ENCODE measurements at regions not wholly inside any gene's neighbourhood (a gene's known extent, or its start where the extent isn't known, plus 50 kb on each side); places are given as distances from the start of the nearest gene placed in this dataset.

DNA sequence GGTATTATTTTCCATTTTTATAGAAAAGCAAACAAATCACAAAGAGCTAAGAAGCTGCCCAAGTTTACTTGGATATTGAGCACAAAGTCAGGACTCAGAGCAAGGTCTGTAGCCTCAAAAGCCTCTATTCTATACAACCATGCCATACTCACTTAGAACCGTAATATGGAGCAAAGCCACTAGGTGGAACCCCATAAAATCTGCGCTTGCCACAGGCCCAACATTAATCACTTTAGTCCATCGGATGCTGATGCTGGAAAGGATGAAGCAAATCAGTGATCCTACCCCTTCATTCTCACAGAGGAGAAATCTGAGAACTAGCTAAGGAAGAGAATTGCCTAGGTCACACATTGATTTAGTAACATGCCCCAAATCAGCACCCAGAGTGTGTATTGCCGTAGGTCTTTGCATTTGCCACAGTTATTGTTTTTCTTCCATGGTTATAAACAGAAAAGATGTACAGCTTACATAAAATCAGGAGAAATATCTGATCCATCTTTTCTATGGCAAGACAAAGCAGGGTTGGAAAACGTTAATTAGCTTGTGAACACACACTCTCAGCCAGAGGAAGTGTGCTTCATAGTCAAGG lies 56.7 kb upstream of the RAB38 start:
- peak in 1 of 56 donors; percentile 26 for DNase-seq

DNA sequence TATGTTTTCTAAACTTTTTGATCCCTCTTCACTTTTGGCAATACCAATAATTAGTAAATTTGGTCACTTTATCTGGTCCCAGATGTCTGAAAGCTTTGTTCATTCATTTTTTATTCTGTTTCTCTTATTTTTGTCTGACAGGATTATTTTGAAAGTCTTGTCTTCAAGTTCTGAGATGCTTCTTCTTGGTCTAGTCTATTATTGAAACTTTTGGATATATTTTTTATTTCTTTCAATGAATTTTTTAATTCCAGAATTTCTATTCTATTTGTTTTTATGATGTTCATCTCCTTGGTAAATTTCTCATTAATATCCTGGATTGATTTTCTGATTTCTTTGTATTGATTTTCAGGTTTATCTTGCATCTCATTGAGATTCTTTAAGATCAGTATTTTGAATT lies 54.1 kb upstream of the RAB38 start:
- DNase-seq = no peak
